Kidney (tissue), 13 donors: ENCODE measurements at regions not wholly inside any gene's neighbourhood (a gene's known extent, or its start where the extent isn't known, plus 50 kb on each side); places are given as distances from the start of the nearest gene placed in this dataset.
"Not testable (repeated sequence)": the region's sequence is repeated elsewhere in the genome, so short reads cannot be mapped to it uniquely, and the experiment has no call there.

Experiments
- DNase-seq, 5 donors: peaks; one replicate each; pipeline ENCODE4 v3.0.0-alpha.2; 2013 to 2020
- FAIRE-seq: peaks from 2 replicates; lab custom pipeline; 2012; peaks lifted over from hg19 to GRCh38; lab: Jason Lieb, UNC
- H3K27ac ChIP-seq, 2 donors: one replicate each; pipeline ENCODE4 v1.7.0; 2013; ENCODE audit warnings: low read depth in 2 of 2, low read length in 2 of 2, inconsistent platforms in 1 of 2
- H3K27me3 ChIP-seq: one replicate; pipeline ENCODE4 v1.7.1; 2013; ENCODE audit warnings: low read length, inconsistent platforms; ENCODE audit not compliant: control insufficient read depth, insufficient read depth
- H3K36me3 ChIP-seq, 3 donors: one replicate each; pipeline versions ENCODE4 v1.7.0 to v1.7.1; 2013; ENCODE audit warnings: low read length in 3 of 3, control low read depth in 1 of 3, inconsistent platforms in 1 of 3; ENCODE audit not compliant: insufficient read depth in 3 of 3, control insufficient read depth in 2 of 3
- H3K4me1 ChIP-seq, 3 donors: one replicate each; pipeline versions ENCODE4 v1.7.0 to v1.7.1; 2013; ENCODE audit warnings: low read length in 3 of 3, inconsistent platforms in 1 of 3, low read depth in 1 of 3; ENCODE audit not compliant: control insufficient read depth in 2 of 3, insufficient read depth in 2 of 3
- H3K4me3 ChIP-seq, 3 donors: one replicate each; pipeline versions ENCODE4 v1.7.0 to v1.8.1; 2013; ENCODE audit warnings: low read length in 3 of 3, control low read depth in 1 of 3, inconsistent platforms in 1 of 3
- H3K9ac ChIP-seq, 3 donors: one replicate each; pipeline versions ENCODE4 v1.7.0 to v1.7.1; 2013; ENCODE audit warnings: low read length in 3 of 3, control low read depth in 1 of 3, inconsistent platforms in 1 of 3
- H3K9me3 ChIP-seq, 3 donors: one replicate each; pipeline versions ENCODE4 v1.7.0 to v1.7.1; 2013; ENCODE audit warnings: low read length in 3 of 3, control low read depth in 1 of 3, inconsistent platforms in 1 of 3; ENCODE audit not compliant: control insufficient read depth in 2 of 3, insufficient read depth in 1 of 3
- intact Hi-C: fragments of 100-400 bp; cut with DNase I; formaldehyde crosslinking; loops from one replicate; pipeline ENCODE4 v1.11.1; 2022
- TF ChIP-seq, protein P1 (sequence below): IDR thresholded peaks from 3 replicates; pipeline ENCODE4 v1.5.1; 2012; ENCODE audit warnings: mild to moderate bottlenecking, moderate library complexity, borderline replicate concordance; ENCODE audit not compliant: insufficient read depth; ENCODE audit errors: extremely low read depth
- donor health status: control.
- donor health status: control.
- donor health status: control.
- donor health status: control.
- donor health status: control.
- donor health status: DM: yes; HTN: yes; CAD: no.
- donor health status: Normal renal cell carcinoma (clear cell type).

DNA sequence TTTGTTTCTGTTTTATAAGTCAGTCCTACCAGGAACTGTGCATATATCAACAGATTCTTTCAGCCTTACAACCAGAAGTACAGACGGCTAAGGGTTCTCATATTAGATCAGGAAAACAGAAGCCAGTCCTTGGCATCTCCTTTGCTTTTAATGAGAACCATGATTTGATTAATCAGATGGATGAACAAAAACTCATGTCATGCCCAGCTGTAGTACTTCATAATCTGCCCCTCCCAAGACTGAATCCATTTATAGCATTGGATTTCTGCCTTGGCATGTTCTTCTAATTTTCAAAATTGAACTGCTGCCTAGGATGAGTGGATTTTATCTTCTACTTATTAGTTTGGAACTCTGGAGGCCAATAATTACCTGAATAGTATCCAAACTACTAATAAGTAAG is 617.2 kb downstream of the SLITRK5 start:
- Histone ChIP-seq H3K9me3 (no peaks in the 10 kb centered on the region), H3K4me1 (no peaks in the 10 kb centered on the region), H3K36me3 (no peaks in the 10 kb centered on the region), H3K4me3 (no peak overlapping the region), H3K27ac (no peak overlapping the region), H3K27me3 (no peaks in the 10 kb centered on the region), H3K9ac (no peak overlapping the region)
- TF ChIP-seq, protein P1, sequence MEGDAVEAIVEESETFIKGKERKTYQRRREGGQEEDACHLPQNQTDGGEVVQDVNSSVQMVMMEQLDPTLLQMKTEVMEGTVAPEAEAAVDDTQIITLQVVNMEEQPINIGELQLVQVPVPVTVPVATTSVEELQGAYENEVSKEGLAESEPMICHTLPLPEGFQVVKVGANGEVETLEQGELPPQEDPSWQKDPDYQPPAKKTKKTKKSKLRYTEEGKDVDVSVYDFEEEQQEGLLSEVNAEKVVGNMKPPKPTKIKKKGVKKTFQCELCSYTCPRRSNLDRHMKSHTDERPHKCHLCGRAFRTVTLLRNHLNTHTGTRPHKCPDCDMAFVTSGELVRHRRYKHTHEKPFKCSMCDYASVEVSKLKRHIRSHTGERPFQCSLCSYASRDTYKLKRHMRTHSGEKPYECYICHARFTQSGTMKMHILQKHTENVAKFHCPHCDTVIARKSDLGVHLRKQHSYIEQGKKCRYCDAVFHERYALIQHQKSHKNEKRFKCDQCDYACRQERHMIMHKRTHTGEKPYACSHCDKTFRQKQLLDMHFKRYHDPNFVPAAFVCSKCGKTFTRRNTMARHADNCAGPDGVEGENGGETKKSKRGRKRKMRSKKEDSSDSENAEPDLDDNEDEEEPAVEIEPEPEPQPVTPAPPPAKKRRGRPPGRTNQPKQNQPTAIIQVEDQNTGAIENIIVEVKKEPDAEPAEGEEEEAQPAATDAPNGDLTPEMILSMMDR, result no peak
- DNase-seq (no peak), FAIRE-seq (no peak)
- intact Hi-C loops, result no loop called here

GRCh38 chr13:88291731-88292130 is 620.6 kb downstream of the SLITRK5 start:
- intact Hi-C loops, H3K27ac ChIP-seq, H3K4me1 ChIP-seq, H3K27me3 ChIP-seq, H3K36me3 ChIP-seq, H3K4me3 ChIP-seq, H3K9me3 ChIP-seq, H3K9ac ChIP-seq, FAIRE-seq: not testable (repeated sequence)
- DNase-seq, result peak in 1 of 5 donors; percentile 63

DNA sequence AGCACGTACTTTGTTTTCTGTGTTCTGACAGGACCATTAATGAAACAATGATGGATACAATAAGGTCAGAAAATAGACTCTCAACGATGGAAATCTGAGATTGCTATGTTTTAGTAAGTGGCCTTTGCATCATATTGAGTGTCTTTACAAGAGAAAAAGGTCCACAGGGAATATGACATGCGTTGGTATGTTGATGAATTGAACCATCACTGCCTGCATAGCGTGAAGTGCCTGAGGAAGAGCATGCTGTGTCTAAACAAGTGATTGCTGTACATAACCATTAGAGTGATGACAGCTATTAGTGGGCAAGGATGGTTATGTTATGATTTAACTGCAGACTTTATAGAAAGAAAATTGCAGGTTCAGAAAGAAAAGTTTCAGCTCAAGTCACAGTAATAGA is 623.2 kb downstream of the SLITRK5 start:
- Histone ChIP-seq H3K27me3 (no peaks in the 10 kb centered on the region), H3K9me3 (no peaks in the 10 kb centered on the region), H3K27ac (no peak overlapping the region), H3K4me3 (no peak overlapping the region), H3K9ac (no peak overlapping the region), H3K4me1 (no peaks in the 10 kb centered on the region), H3K36me3 (no peaks in the 10 kb centered on the region)
- TF ChIP-seq, protein P1, result no peak
- intact Hi-C loops, result no loop called here
- DNase-seq (no peak), FAIRE-seq (no peak)

DNA sequence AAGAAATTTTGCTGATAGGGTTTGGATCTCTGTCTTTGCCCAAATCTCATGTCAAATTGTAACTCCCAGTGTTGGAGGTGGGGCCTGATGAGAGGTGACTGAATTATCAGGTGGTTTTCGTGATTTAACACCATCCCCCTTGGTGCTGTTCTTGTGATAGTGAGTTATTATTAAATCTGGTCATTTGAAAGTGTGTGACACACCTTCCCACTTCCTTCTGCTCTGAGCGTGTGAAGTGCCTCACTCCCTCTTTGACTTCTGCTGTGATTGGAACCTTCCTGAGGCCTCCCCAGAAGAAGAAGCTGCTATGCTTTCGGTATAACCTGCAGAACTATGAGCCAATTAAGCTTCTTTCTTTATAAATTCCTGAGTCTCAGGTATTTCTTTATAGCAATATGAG is 632.0 kb downstream of the SLITRK5 start:
- no peak for FAIRE-seq
- DNase-seq, result no peak
- Histone ChIP-seq H3K27ac (no peak overlapping the region), H3K9me3 (peaks cover 0 to 4% (median 0%) of the 10 kb centered on the region in 3 donors), H3K27me3 (no peaks in the 10 kb centered on the region), H3K4me3 (no peak overlapping the region), H3K4me1 (no peaks in the 10 kb centered on the region), H3K9ac (no peak overlapping the region), H3K36me3 (no peaks in the 10 kb centered on the region)
- intact Hi-C loops, result no loop called here
- TF ChIP-seq, protein P1, result no peak
